GM10248 (cell line): ENCODE measurements at regions not wholly inside any gene's neighbourhood (a gene's known extent, or its start where the extent isn't known, plus 50 kb on each side); places are given as distances from the start of the nearest gene placed in this dataset.

Source experiments
- CTCF ChIA-PET: fragments of 300-600 bp; sonication (Branson Sonifier 250); formaldehyde crosslinking; extraction: SDS; loops from one replicate; lab custom pipeline; 2021; ENCODE audit warnings: antibody characterized with exemption; lab: Yijun Ruan, JAX
- POLR2A ChIA-PET: fragments of 350-650 bp; sonication (Branson Sonifier 250); formaldehyde crosslinking; extraction: SDS; loops from one replicate; lab custom pipeline; 2020; ENCODE audit warnings: antibody characterized with exemption; lab: Yijun Ruan, JAX
- DNase-seq: peaks from one replicate; pipeline ENCODE4 v3.0.0; 2012; ENCODE audit errors: extremely low spot score
- TF ChIP-seq, protein P1 (sequence below): IDR thresholded peaks from 2 replicates; pipeline ENCODE4 v1.5.1; 2012; ENCODE audit warnings: mild to moderate bottlenecking, low read depth; ENCODE audit errors: extremely low read depth, missing control alignments, control extremely low read depth

DNA sequence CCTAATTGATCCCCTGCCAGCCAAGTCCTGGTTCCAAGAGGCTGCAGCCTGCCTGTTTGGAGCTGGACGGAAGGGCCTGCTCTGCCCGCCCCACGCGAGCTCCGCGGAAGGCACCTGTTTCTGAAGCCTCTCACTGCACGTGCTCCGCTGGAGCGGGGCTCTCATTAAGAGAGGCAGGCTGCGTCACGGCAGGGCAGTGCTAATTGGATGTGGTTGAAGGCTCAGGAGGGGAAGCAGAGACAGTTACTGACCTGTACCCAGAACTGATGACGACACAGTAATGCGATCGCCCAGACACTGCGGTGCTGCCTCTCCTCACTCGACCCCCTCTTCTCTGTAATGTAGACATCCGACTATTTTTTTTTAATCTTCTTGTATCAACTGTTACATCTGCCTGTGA lies 411.1 kb upstream of the MGMT start:
- ChIA-PET POLR2A (no interaction called here), CTCF (no interaction called here)
- TF ChIP-seq, protein P1, sequence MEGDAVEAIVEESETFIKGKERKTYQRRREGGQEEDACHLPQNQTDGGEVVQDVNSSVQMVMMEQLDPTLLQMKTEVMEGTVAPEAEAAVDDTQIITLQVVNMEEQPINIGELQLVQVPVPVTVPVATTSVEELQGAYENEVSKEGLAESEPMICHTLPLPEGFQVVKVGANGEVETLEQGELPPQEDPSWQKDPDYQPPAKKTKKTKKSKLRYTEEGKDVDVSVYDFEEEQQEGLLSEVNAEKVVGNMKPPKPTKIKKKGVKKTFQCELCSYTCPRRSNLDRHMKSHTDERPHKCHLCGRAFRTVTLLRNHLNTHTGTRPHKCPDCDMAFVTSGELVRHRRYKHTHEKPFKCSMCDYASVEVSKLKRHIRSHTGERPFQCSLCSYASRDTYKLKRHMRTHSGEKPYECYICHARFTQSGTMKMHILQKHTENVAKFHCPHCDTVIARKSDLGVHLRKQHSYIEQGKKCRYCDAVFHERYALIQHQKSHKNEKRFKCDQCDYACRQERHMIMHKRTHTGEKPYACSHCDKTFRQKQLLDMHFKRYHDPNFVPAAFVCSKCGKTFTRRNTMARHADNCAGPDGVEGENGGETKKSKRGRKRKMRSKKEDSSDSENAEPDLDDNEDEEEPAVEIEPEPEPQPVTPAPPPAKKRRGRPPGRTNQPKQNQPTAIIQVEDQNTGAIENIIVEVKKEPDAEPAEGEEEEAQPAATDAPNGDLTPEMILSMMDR: no peak

DNA sequence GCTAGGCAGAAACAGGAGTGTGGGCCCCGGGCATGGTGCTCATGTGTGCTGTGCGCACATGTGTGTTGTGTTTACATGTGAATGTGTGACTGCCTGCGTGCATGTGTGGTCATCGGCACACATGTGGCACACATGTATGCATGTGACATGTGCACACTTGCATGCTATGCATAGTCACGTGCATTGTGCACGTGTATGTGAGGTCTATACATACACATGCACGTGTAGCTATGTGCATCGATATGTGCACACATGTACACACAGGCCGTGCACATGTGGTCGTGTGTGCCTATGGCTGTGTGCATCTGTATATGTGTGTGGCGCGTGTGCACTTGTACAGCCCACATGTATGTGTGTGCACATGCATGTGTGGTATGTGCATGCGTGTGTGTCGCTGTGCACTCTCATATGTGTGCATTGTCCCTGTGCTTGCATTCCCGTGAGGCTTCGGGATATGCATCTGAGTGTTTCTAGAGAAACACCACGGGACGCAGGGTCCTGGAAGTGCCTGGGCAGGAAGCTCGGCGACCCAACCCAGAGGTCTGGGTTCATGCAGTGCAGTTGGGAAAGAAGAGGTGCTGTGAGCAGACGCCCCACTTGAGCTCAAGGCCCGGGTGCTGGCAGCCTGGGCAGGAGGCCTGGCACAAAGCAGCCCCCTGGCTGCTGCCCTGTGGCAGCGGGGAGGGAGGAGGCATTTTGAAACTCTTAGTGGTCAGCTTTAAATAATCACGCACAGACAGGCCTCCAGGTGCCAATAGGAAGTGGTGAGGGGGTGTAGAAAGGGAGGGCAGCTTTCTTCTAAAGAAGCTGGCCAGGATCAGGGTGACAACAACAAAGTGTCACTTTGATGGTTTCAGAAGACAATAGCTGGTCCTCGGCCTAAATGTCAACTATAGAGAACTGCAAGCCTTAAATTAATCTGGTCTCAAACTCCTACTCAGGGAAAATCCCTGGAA lies 410.0 kb upstream of the MGMT start:
- CTCF ChIA-PET: interaction anchor here (1.1 kb wide), 1 partner anchor 12 kb away, joined by 4 read pairs; no protein-coding TSS in a partner anchor
- POLR2A ChIA-PET: no interaction called here
- DNase-seq: no peak
- TF ChIP-seq, protein P1: no peak

More for the DNA sequence above, 411.1 kb upstream of the MGMT start:
- DNase-seq: no peak

DNA sequence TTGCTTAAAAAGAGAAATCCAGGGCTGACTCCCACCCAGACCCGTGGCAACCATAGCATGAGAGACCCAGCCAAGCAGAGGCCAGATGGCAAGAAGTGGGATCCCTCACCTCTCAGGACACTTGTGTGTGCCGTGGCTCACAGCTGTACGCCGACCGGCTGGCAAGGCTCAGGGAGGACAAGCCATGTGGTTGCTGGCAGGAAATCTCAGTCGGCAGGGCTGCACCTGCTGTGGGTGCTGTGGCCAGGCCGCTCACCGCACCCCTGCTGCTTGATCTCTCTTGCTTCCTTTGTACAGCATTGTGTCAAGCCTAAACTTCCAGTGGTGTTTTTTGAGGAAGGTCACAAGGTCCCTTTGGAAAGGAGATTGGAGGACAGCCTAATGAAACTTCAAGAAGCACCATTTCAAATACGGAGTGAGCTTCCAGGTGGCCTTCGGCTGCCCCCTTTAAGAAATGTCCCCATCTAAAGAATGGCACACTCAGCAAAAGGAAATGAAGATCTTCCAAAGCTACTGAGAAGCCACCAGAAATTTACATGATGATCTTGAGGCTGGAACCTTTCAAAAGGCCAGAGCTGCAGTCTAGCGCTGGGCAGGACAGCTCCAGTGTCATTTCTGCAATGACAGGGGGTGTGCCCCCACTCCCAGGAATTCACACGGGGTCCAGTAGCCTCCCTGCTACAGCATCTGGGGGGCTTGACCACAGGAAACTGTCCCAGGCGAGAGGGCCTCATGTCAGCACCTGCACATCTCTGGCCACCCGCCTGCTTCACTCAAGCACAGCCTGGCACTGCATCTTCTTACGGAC lies 409.0 kb upstream of the MGMT start:
- TF ChIP-seq, protein P1: no peak
- DNase-seq: no peak
- ChIA-PET CTCF (interaction anchor here (1.1 kb wide), 1 partner anchor 10 kb away, joined by 4 read pairs; no protein-coding TSS in a partner anchor), POLR2A (no interaction called here)

DNA sequence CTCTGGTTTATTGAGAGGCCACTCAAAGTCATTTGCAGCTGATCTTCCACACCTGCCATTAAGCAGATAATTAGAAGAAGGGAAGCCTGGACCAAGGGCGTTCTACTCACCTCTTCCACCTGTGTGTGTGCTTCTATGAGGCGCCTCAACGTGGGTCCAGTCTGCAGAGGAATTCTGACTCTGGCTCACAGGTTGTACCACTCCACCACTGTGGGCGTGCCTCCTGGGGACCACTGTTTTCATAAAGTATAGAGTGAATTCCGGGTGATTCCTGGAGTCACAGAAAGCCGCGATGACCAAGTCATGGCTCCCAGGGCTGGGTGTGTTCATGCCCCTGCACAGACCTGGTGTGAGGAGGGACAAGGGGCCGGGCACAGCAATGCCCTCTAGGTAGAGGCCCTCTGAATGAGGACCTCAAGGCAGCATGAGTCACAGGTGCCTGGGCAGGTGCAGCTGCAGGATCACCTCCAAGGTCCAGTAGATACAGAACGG lies 408.3 kb upstream of the MGMT start:
- TF ChIP-seq, protein P1: no peak
- no peak for DNase-seq
- ChIA-PET POLR2A (no interaction called here), CTCF (no interaction called here)

DNA sequence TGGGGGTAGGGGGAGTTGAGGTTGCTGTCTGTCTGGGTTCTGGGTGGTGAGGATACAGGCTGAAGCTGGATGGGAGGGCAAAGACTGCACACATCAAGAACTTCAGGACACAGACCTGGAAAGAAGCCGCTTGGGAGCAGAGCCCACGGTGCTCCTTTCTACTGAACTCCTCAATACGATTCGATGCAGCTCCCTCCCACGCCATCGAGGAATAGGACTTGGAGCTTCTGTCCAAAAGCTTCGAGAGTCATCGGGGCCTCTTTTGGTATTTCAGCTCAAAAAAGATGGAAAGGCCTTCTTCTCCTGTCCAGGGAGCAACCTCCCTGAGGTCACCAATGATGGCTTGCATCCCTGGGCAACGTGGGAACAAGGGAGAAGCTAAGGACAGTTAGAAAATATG lies 407.1 kb upstream of the MGMT start:
- CTCF ChIA-PET: no interaction called here
- POLR2A ChIA-PET: no interaction called here
- TF ChIP-seq, protein P1: no peak
- no peak for DNase-seq

DNA sequence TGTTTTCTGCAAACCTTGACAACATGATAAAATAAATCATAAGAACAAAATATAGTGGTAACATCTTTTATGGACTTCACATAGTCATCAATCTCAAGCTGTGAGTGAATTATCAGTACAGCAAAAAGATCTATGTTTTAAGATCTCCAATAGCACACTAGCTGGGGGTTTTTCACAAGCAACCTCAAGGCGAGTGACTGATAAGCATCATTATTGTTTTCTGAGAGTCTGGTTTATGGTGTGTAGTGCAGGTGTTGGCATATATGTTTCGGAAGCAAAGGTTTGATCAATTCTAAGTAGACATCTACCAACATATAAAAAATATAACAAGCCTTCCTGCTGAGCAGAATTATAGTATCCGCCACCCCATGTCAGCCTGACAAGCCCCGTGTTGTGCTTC lies 403.8 kb upstream of the MGMT start:
- DNase-seq: no peak
- ChIA-PET CTCF (no interaction called here), POLR2A (no interaction called here)
- TF ChIP-seq, protein P1: no peak
